ENCODE measurements at regions not wholly inside any gene's neighbourhood (a gene's known extent, or its start where the extent isn't known, plus 50 kb on each side); places are given as distances from the start of the nearest gene placed in this dataset.

DNA sequence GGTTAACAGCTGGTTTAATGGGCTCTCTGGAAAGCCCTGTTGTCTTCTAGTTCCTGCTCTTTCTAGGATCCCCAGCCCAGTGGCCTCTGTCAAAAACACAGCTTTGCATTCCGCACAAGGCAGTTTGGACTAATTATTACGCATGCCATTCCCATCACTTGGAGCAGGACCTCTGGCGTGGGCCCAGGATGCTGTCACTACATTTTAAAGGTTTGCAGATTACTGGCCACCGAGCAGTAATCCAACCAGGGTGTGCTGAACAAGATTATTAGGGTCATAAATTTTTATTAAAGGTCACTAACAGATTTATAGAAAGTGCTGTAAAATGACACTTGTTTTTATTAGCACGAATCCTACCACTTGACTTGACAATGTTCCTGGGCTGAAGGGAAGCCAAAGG is 143.6 kb upstream of the SLC6A11 start:
- Histone ChIP-seq H3K9me3 (no peaks in the 10 kb centered on the region), H3K27ac (peak overlapping the region in 1 of 2 donors; percentile 24), H3K36me3 (no peaks in the 10 kb centered on the region), H3K4me1 (peaks cover 0 to 3% of the 10 kb centered on the region in 2 donors), H3K27me3 (no peaks in the 10 kb centered on the region), H3K4me3 (no peak overlapping the region)
- intact Hi-C loops (cut with DNase I; ENCODE audit: low total_unique reads) = no loop called here
- peak; percentile 79 to 86 for DNase-seq
- no peak for TF ChIP-seq POLR2A (IDR thresholded peaks at IDR 0.05)
- TF ChIP-seq, protein P1, sequence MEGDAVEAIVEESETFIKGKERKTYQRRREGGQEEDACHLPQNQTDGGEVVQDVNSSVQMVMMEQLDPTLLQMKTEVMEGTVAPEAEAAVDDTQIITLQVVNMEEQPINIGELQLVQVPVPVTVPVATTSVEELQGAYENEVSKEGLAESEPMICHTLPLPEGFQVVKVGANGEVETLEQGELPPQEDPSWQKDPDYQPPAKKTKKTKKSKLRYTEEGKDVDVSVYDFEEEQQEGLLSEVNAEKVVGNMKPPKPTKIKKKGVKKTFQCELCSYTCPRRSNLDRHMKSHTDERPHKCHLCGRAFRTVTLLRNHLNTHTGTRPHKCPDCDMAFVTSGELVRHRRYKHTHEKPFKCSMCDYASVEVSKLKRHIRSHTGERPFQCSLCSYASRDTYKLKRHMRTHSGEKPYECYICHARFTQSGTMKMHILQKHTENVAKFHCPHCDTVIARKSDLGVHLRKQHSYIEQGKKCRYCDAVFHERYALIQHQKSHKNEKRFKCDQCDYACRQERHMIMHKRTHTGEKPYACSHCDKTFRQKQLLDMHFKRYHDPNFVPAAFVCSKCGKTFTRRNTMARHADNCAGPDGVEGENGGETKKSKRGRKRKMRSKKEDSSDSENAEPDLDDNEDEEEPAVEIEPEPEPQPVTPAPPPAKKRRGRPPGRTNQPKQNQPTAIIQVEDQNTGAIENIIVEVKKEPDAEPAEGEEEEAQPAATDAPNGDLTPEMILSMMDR (IDR thresholded peaks at IDR 0.05) = no peak

DNA sequence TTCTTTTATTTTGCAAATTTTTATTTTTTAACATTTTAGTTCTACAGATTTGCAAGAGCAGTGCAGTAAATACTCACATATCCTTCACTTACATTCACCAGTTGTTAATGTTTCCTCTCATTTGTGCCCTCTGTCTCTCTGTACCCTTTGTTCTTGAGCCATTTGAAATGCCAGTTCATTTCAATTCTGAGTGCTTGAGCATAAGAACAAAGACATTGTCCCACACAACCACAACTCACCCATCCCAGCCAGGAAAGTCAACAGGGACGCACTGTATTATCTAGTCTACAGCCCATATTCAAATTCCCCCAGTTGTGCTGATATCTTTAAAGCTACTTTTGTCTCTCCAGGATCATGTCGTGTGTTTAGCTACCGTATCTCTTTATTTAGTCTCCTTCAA is 141.4 kb upstream of the SLC6A11 start:
- H3K9me3 ChIP-seq = no peaks in the 10 kb centered on the region
- H3K4me1 ChIP-seq = no peaks in the 10 kb centered on the region
- H3K27ac ChIP-seq = no peak overlapping the region
- intact Hi-C loops (cut with DNase I; ENCODE audit: low total_unique reads) = no loop called here
- no peaks in the 10 kb centered on the region for H3K27me3 ChIP-seq
- H3K4me3 ChIP-seq = no peak overlapping the region
- DNase-seq = no peak
- H3K36me3 ChIP-seq = no peaks in the 10 kb centered on the region
- no peak for TF ChIP-seq POLR2A (IDR thresholded peaks at IDR 0.05)
- TF ChIP-seq, protein P1 (IDR thresholded peaks at IDR 0.05) = no peak

DNA sequence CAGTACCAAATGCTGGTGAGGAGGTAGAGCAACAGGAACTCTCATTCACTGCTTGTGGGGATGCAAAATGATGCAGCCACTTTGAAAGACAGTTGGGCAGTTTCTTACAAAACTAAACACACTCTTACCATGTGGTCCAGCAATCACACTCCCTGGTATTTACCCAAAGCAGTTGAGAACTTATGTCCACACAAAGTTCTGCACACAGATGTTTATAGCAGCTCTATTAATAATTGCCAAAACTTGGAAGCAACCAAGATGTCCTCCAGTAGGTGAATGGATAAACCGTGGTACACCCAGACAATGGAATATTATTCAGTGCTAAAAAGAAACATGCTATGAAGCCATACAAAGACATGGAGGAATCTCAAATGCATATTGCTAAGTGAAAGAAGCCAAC is 139.1 kb upstream of the SLC6A11 start:
- Histone ChIP-seq H3K4me3 (no peak overlapping the region), H3K9me3 (no peaks in the 10 kb centered on the region), H3K27ac (no peak overlapping the region), H3K36me3 (no peaks in the 10 kb centered on the region), H3K27me3 (no peaks in the 10 kb centered on the region), H3K4me1 (no peaks in the 10 kb centered on the region)
- TF ChIP-seq, protein P1 (IDR thresholded peaks at IDR 0.05) = no peak
- no peak for TF ChIP-seq POLR2A (IDR thresholded peaks at IDR 0.05)
- intact Hi-C loops (cut with DNase I; ENCODE audit: low total_unique reads) = no loop called here
- no peak for DNase-seq

DNA sequence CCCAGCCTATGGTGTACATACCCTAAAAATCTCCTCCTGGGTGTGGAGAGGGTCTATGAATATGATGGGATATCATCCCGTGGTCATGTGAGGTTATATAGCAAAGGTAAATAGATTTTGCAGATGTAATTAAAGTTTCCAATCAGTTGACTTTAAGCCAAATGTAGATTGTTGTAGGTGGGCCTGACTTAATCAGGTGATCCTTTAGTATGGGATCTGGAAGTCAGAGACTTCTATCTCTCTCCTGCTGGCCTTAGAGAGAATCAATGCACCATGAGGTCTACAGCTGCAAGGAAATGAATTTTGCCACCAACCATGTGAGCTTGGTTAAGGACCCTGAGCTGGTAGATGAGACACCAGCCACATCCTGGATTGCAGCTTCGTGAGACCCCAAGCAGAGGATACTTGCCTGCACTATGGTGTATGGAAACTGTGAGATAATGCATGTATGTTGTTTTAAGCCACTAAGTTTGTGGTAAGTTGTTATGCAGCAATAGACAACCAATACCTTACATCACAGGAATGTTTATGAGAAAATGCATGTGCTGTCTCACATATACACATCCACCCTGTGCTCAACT is 137.1 kb upstream of the SLC6A11 start:
- Histone ChIP-seq H3K4me3 (no peak overlapping the region), H3K27ac (no peak overlapping the region), H3K4me1 (no peaks in the 10 kb centered on the region), H3K36me3 (no peaks in the 10 kb centered on the region), H3K9me3 (no peaks in the 10 kb centered on the region), H3K27me3 (no peaks in the 10 kb centered on the region)
- no peak for DNase-seq
- TF ChIP-seq, protein P1 (IDR thresholded peaks at IDR 0.05) = no peak
- no peak for TF ChIP-seq POLR2A (IDR thresholded peaks at IDR 0.05)
- intact Hi-C loops (cut with DNase I; ENCODE audit: low total_unique reads) = no loop called here

DNA sequence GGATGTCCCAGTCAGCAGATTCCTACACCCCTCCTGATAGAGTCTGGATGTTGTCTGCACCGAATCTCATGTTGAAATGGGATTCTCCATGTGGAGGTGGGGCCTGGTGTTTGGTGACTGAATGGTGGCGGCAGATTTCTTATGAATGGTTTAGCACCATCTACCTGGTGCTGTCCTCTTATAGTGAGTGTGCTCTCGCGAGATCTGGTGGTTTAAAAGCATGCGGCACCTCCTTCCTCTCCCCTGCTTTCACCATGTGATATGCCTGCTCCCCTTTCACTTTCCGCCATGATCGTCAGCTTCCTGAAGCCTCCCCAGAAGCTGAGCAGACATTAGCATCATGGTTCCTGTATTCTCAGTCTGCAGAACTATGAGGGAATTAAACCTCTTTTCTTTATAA is 135.2 kb upstream of the SLC6A11 start:
- intact Hi-C loops (cut with DNase I; ENCODE audit: low total_unique reads) = no loop called here
- TF ChIP-seq, protein P1 (IDR thresholded peaks at IDR 0.05) = no peak
- TF ChIP-seq POLR2A (IDR thresholded peaks at IDR 0.05) = no peak
- DNase-seq = no peak
- Histone ChIP-seq H3K27ac (no peak overlapping the region), H3K27me3 (no peaks in the 10 kb centered on the region), H3K36me3 (no peaks in the 10 kb centered on the region), H3K4me1 (no peaks in the 10 kb centered on the region), H3K9me3 (no peaks in the 10 kb centered on the region), H3K4me3 (no peak overlapping the region)
